ENCODE measurements at regions not wholly inside any gene's neighbourhood (a gene's known extent, or its start where the extent isn't known, plus 50 kb on each side); places are given as distances from the start of the nearest gene placed in this dataset.

DNA sequence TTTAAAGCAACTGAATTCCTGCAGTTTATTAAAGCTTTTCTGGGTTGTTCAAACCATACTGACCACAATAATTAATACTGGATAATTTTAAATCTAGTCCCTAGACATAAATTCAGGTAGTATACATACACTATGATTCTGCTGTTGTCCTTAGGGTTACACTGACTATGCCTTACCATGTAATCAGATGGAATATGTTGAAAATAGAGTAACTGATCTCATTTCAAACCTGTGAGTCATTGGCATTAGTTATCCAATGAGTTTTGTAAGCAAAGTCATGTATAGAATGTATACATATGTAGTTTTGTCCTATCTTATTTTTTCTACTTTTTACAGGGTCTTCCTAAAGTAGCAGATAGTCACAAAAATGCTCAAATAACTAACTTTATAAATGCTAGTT lies 517.1 kb upstream of the CCDC54 start:
- H3K9me3 Mint-ChIP-seq = peaks cover 23% of the 10 kb centered on the region
- no peak overlapping the region for H3K27ac Mint-ChIP-seq
- peaks cover 5% of the 10 kb centered on the region for H3K27me3 Mint-ChIP-seq (ENCODE audit: low read depth, poor library complexity)
- no peaks in the 10 kb centered on the region for H3K36me3 Mint-ChIP-seq (ENCODE audit: low read depth)
- no peaks in the 10 kb centered on the region for H3K4me1 Mint-ChIP-seq
- TF ChIP-seq, protein P1, sequence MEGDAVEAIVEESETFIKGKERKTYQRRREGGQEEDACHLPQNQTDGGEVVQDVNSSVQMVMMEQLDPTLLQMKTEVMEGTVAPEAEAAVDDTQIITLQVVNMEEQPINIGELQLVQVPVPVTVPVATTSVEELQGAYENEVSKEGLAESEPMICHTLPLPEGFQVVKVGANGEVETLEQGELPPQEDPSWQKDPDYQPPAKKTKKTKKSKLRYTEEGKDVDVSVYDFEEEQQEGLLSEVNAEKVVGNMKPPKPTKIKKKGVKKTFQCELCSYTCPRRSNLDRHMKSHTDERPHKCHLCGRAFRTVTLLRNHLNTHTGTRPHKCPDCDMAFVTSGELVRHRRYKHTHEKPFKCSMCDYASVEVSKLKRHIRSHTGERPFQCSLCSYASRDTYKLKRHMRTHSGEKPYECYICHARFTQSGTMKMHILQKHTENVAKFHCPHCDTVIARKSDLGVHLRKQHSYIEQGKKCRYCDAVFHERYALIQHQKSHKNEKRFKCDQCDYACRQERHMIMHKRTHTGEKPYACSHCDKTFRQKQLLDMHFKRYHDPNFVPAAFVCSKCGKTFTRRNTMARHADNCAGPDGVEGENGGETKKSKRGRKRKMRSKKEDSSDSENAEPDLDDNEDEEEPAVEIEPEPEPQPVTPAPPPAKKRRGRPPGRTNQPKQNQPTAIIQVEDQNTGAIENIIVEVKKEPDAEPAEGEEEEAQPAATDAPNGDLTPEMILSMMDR (IDR thresholded peaks at IDR 0.05) = no peak
- DNase-seq = no peak
- H3K4me3 Mint-ChIP-seq = no peak overlapping the region

DNA sequence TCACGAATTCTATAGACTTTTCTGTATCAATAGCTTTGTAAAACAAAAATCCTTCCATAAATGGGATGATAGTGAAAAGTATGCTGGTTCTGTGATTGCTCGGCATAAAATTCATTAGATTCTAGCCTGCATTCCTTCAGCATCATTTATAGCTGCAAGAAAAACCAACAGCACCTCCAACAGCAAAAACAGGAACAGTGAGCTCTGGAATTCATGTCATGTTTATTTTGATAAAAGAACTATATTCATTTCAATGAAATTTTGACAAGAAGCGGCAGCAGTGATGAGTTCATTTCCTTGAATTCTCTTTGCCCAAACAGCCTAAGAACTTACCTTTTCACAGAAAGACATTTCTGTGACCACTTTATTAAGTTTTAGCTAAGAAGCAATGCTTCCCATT lies 515.2 kb upstream of the CCDC54 start:
- Mint-ChIP-seq H3K9me3 (peaks cover 6% of the 10 kb centered on the region), H3K36me3 (ENCODE audit: low read depth) (no peaks in the 10 kb centered on the region), H3K27me3 (ENCODE audit: low read depth, poor library complexity) (peaks cover 8% of the 10 kb centered on the region), H3K27ac (no peak overlapping the region), H3K4me3 (no peak overlapping the region), H3K4me1 (no peaks in the 10 kb centered on the region)
- DNase-seq = no peak
- TF ChIP-seq, protein P1 (IDR thresholded peaks at IDR 0.05) = no peak

DNA sequence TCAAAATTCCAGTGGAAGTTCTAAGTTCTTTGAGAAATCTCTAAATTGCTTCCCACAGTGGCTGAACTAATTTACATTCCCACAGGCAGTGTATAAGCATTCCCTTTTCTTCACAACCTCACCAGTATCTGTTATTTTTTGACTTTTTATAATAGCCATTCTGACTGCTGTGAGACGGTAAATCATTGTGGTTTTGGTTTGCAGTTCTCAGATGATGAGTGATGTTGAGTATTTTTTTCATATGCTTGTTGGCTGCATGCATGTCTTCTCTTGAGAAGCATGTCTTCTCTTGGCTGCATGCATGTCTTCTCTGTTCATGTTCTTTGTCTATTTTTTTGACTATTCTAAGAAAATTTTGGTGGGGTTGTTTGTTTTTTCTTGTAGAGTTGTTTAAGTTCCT lies 499.6 kb upstream of the CCDC54 start:
- no peaks in the 10 kb centered on the region for H3K27me3 Mint-ChIP-seq (ENCODE audit: low read depth, poor library complexity)

DNA sequence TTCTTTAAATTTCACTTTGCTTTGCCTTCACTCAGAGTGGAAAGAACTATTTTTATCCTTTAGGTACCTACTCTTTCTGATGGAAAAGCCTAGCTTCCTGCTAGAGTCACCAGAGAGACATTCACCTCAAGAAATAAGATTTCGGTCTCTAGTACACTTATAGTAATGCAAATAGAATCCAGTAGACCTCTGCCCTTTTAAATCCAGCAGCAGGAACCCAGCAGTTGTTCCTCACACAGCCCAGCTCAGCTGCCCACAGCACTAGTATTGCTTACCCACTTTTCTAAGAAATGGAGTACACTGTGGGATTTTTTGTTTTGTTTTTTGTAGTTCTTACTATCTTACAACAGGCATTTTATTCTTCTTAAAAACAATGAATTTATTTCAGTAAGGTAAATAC lies 497.0 kb upstream of the CCDC54 start:
- Mint-ChIP-seq H3K36me3 (ENCODE audit: low read depth) (no peaks in the 10 kb centered on the region), H3K27me3 (ENCODE audit: low read depth, poor library complexity) (no peaks in the 10 kb centered on the region), H3K27ac (no peak overlapping the region), H3K4me3 (no peak overlapping the region), H3K9me3 (peaks cover 1% of the 10 kb centered on the region), H3K4me1 (no peaks in the 10 kb centered on the region)
- TF ChIP-seq, protein P1 (IDR thresholded peaks at IDR 0.05) = no peak
- no peak for DNase-seq

More for the DNA sequence above, 499.6 kb upstream of the CCDC54 start:
- H3K36me3 Mint-ChIP-seq (ENCODE audit: low read depth) = no peaks in the 10 kb centered on the region
- H3K4me1 Mint-ChIP-seq = no peaks in the 10 kb centered on the region
- no peaks in the 10 kb centered on the region for H3K9me3 Mint-ChIP-seq
- H3K4me3 Mint-ChIP-seq = no peak overlapping the region
- no peak for DNase-seq
- no peak overlapping the region for H3K27ac Mint-ChIP-seq
- TF ChIP-seq, protein P1 (IDR thresholded peaks at IDR 0.05) = no peak

DNA sequence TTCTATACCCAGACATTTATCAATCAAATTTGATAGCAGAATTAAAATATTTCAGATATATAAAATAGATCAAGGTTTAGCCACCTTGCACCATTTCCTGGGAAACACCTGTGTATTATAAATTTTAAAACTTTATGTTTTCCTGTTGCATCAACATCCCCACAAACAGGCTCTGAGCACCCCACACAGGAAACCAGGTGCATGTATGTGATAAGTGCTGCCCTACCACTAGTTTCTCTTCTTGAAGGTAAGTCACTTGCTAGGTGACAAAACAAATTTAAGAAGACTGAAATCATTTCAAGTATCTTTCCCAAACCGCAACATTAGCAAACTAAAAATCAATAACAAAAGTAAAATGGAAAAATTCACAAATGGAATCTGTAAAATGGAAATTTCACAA lies 496.1 kb upstream of the CCDC54 start:
- Mint-ChIP-seq H3K27me3 (ENCODE audit: low read depth, poor library complexity) (no peaks in the 10 kb centered on the region), H3K9me3 (peaks cover 10% of the 10 kb centered on the region), H3K27ac (no peak overlapping the region), H3K4me1 (no peaks in the 10 kb centered on the region), H3K4me3 (no peak overlapping the region), H3K36me3 (ENCODE audit: low read depth) (no peaks in the 10 kb centered on the region)
- no peak for DNase-seq
- TF ChIP-seq, protein P1 (IDR thresholded peaks at IDR 0.05) = no peak

DNA sequence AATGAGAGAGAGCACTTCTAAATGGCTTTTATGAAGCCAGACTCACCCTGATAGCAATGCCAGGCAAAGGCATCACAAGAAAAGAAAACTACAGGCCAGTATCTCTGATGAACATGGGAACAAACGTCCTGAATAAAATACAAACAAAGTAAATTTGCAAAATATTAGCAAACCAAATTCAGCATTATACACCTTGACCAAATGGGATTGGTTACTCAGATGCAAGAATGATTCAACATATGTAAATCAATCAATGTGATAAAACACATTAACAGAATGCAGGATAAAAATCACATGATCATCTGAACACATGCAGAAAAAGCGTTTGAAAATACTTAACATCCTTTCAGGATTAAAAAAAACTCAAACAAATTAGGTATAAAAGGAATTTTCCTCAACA lies 494.9 kb upstream of the CCDC54 start:
- DNase-seq = no peak
- TF ChIP-seq, protein P1 (IDR thresholded peaks at IDR 0.05) = no peak
- H3K36me3 Mint-ChIP-seq (ENCODE audit: low read depth) = no peaks in the 10 kb centered on the region
- H3K4me1 Mint-ChIP-seq = no peaks in the 10 kb centered on the region
- H3K4me3 Mint-ChIP-seq = no peak overlapping the region
- no peak overlapping the region for H3K27ac Mint-ChIP-seq
- peaks cover 10% of the 10 kb centered on the region for H3K9me3 Mint-ChIP-seq
- no peaks in the 10 kb centered on the region for H3K27me3 Mint-ChIP-seq (ENCODE audit: low read depth, poor library complexity)
